GM21529 (cell line): ENCODE measurements at regions not wholly inside any gene's neighbourhood (a gene's known extent, or its start where the extent isn't known, plus 50 kb on each side); places are given as distances from the start of the nearest gene placed in this dataset.

ENCODE experiments used
- ATAC-seq: cut with Tn5 transposase; IDR thresholded peaks from one replicate; pipeline ENCODE4 v1.9.1; 2021; ENCODE audit not compliant: unreplicated experiment

DNA sequence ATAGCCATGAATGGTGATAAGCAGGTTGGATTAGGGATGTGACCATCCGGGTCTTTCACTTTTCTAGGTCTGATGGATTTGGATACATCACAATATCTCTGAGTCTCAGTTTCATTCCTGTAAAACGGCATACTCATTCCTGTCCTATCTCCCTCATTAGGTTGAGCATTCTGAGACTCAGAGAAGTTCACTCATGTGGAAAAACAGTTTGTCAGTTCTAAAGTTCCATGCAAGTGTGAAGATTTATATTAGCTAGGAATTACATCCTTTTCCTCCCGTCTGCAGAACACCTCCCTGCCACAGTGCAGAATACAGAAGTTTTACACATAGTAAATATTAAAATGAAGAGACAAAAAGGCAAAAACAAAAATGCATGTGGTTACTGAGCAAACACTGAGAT is 94.2 kb upstream of the SLC25A13 start:
- no peak for ATAC-seq

DNA sequence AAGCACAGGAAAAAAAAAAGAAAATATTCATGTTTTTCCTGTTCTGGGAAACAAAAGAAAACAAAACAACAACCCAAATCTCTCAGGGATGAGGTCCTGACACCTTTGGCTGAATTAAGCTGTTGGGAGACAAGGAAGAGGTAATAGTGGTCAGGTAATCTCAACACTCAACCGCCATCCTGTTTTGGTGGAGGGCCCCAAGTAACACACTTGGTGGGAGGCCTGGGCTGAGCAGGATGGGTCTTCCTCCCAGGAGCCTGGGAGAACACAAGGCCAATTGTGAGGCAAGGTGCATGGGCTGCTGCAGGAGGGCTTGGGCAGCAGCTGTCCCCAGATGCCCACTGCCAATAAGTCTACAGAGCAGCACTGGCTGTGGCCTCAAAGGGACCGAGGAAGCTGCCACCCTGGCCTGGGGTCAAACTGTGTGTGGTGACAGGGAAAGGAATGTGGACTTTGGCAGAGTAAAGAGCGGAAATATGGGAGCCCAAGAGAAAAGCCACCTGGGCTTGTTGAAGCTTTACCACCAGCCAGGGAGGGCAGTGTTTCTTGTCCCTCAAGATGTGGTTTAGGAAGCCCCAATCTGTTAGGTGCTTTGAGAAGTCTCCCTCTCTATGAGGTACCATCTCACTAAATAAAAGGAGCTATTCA is 93.5 kb upstream of the SLC25A13 start:
- ATAC-seq = no peak

DNA sequence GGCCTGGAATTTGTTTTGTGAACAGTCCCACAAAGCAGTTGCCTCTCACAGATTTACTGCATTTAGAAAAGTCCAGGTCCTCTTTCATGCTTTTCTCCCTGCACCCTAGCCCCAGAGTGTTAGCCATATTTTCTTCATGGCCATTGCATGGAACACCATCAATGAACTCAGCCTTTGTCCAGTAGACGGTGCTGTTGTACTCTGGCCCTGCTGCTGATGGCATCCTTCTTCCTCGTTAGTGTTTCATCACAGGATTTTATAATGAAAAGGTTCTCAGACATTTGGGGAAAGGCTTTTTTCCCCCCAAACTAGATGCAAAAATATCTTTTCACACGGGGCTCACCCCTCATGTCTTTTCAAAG is 93.0 kb upstream of the SLC25A13 start:
- ATAC-seq = peak; percentile 73

DNA sequence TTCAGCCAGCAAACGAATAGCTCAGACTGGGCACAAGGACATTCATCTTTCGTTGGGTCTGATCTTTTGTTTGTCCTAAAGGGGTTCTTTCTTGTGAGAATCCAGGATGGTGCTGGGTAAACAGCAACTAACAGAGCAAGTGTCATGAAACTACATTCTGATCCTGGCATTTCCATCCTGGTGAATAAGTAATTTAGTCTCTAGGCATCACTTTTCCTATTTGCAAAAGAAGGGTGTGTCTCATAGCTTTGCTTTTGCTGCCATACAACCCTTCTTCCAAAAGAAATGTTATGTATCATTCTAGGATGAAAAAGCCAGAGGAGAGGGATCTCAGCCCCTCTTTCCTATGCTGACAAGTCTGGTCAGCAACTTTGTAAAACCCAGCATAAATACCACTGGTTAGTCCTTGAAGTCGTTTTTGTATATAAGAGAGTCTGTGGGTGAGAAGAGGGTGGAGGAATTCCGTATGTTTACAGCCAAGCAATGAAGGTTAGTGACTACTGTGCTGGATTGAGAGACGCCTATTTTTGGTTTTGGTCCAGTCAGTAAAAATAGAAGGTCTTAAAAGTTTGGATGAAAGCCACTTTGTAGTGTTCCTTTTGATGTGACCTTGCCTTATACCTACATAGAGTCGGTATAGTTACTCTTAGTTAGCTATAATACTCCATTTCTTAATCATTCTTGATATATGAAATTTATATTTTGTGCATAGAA is 88.4 kb upstream of the SLC25A13 start:
- ATAC-seq = no peak

DNA sequence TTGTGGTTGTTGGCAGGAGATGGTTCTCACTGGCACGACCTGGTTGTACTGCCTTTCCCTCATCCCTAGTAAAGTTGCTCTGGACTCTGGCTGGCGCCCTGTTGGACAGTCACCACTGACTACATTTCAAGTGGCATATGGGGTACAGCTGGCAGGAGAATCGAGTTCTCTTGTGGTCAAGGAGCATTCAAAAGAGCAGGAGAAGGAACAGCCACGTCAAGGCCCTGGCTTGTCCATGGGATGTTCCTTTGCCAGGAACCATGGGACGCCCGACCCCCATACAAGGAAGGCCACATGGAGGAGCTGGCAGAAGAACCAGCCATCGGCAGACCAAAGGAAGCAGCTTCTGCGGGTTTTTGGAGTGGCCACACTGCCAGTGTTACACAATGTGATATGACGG is 87.0 kb upstream of the SLC25A13 start:
- ATAC-seq = no peak

DNA sequence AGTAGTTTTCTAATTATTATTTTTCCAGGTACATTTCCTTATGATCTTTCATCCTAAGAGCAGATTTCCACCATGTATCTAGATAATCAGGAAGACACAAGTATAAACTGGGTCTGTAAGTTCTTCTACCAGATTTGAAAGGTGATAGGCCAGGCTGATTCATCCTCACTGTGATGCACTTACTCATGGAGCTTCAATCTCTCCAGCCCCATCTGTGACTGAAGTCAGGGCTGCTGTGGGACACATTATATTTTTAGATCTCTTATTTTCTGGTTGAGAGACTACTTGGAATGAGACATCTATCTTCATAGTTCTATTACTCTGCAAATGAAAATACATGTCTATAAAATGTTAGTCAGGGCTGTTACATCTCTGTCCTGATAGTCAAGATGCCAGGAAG is 85.5 kb upstream of the SLC25A13 start:
- no peak for ATAC-seq

DNA sequence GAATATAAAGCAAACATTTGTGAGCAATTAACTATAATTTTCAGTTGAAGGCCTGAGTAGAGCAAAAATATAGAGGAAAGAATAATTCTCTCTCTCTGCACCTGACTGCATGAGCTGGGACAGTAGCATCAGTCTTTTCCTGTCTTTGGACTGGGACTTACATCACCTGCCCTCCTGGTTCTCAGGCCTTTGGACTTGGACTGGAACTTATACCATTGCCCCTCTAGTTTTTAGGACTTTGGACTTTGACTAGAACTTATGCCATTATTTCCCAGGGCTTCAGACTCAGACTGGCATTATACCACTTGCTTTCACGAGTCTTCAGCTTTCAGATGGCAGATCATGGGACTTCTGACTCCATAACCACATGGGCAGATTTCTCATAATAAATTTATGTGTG is 81.0 kb upstream of the SLC25A13 start:
- no peak for ATAC-seq

DNA sequence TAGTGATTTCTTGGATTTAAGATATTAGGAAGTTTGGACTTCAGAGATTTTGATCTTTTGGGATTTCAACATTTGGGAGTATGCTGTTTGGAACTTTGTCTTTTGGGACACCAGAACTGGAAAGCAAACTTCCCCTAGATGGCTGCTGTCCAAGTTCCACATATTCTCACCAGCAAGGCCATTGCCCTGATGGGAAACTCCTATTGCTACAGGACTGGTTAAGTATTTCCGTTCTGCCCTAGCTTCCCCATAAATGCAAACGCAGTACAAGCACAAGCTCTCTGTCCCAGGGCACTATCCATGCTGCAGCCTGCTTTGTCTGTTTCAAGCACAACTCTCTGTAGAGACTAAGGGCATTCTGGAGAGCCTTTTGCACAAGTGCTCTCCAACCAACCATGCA is 79.3 kb upstream of the SLC25A13 start:
- ATAC-seq = no peak

DNA sequence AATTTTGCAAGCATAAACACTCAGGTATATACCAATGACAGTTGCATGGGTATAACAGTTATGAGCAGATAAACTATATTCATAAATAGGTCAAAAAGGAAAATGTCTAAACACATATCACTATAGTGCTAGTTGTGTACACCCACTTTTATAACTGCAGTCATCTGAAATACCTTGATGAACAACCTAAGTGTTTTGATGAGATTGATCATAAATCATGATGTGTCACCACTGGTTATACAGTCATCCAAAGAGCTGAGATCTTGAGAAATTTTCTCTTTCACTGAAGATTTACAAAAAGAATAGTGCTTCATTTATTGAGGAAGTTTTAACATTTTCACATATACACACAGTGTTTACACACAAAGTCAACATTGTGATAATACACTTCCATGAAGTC is 78.6 kb upstream of the SLC25A13 start:
- ATAC-seq = no peak

DNA sequence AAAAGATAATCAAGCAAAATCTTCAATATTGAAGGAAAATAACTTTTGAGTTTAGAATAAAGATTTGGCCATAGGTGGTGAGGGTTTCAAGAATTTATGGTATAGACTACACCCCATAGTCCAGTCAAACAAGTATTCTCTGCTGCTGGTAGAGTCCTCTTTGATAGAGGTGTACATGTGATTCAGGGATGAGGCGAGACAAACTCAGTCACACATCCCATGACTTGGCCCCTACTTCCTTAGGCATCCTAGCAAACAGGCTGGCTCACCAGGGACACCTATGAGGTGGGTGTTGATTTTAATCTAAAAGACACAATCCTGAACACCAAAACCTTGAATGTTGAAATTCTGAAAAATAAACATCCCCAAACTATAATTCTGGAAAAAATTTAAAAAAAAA is 78.1 kb upstream of the SLC25A13 start:
- ATAC-seq = no peak

DNA sequence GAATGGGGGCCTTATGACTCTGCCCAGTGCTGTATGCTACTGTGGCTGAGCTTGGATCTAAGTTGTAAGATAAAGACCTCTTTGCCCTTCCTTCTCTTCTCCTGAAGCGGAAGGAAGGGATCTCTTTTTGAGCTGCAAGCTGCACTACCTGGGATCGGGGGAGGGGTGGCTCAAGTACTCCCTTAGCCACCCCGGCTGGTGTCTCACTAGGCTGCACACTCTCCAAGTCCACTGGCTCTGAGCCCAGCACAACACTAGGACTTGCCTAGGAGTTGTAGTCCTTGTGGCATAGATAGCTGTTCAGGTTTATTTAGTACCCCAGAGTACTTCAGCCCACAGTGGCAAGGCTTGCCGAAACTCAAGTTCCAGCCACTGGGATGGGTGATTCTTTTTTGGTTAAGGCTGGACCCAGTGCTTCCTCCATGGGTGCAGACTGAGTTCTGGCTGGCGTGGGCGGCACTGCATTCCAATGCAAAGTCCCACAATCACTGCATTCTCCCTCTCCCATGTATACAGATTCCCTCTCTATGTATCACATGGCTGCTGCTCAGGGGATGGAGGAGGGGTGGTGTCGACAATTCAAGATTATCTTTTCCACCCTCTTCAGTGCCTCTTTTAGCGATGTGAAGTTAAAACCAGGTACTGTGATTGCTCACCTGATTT is 76.2 kb upstream of the SLC25A13 start:
- ATAC-seq = no peak

DNA sequence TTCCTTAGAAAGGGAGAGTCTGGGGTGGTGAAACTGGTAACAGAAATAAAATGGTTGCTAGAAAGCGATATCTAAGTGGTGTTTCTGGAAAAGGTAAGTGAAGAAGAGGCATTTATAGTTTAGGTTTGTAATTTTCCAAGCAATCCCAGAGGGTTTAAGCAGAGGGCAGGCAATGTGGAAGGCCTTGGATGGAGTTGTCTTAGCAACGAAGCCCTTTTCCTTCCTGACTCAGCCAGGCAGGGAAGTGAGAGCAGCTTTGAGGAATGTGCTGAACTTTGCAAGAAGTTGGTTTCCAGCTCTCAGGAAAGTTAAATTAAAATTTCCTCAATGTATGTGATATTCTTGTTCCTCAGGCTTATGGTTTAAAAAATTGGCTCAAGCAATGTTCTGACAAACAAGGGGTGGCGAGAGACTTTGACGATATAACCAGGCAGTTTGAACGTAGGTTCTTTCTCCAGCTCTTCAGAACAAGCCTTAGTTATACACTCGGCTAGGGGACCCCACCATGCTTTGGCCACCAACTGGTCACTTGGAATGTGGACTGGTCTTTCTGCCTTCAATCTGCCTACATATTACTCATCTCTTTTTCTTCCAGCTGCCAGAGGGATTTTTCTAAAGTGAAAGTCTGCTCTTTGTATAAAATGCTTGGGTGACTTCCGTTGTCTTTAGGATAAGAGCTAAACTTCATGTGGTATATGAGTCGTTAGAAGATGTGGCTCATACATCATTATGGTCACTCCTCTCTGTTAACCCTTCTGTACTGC is 66.9 kb upstream of the SLC25A13 start:
- ATAC-seq = no peak

DNA sequence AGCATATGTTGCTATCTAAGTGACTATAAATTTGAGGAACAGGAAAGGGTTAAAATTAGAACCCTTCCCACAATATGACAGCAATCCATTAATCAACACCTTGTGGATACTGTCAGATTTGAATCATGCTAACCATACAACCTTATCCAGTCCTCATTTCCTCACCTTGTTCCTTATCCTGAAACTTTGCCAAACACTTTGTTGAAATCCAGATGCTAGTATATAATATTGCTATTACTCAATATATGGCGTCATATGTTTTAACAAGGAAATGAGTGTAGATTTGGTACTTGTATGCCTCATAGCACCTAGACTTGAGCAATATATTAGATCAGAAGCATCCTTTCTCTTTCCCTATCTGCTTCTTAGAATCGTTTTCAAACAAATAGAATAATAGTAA is 66.3 kb upstream of the SLC25A13 start:
- no peak for ATAC-seq

DNA sequence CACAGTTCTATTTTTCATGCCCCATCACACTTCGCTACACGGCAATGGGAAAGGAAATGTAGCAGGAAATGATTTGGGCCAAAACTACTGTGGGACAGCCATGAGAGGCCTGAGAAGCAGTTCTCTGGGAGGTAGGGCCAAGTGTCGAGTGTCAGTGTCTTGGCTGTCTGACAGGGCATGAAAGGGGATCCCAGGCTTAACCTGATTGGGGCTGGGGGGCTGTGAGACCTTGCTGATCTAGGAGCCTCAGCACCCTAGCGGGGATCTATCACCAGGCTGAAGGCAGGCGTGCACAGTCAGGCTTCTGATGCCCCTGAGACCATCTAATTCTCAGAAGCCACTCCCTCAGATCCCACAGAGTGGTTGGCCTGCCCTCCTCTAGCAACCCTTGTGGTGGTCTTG is 58.2 kb upstream of the SLC25A13 start:
- ATAC-seq = no peak

DNA sequence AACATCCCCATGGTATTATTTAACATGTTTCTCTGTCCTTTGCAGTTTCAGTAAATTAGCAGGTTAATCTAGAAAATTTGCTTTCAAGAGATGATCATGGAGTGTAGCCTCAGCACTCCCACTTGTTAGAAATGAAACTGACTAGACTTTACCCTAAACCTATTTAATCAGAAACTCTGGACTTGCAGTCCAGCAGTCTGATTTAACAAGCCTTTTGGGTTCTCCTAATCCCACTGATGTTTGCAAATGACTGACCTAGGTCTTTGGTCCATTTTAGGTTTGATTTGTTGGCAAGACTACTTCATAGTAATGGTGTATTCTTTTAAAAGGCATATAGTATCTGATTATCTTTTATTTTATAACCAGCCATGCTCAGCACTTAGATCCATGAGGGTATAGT is 55.5 kb upstream of the SLC25A13 start:
- ATAC-seq = no peak
